ENCODE measurements at regions not wholly inside any gene's neighbourhood (a gene's known extent, or its start where the extent isn't known, plus 50 kb on each side); places are given as distances from the start of the nearest gene placed in this dataset.
"Not testable (repeated sequence)": the region's sequence is repeated elsewhere in the genome, so short reads cannot be mapped to it uniquely, and the experiment has no call there.

GRCh38 chr2:40584432-40584831 is 132.5 kb upstream of the SLC8A1 start:
- no peak for DNase-seq

- no peak for DNase-seq
These were observed 139.9 kb upstream of the SLC8A1 start for GRCh38 chr2:40591774-40592173.

DNA sequence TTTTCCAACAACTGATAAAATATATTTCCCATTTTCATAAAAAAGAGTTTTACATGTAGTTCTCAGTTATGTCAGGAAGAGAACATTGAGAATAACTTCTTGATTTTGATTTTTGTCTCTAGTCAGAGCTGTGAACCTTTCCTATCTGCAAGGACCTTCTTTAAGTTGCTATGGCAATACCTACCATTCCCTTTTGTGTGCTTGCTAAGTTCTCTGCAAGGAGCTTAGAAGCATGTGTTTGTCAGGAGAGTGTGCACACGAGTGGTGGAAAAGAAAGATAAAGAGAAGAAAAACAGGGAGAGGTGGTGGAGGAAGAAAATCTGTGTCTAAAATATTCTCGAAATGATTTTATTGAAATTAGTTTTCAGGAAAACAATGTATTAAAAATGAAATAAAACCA is 140.3 kb upstream of the SLC8A1 start:
- DNase-seq = no peak

- DNase-seq = no peak
These were observed 155.0 kb upstream of the SLC8A1 start for GRCh38 chr2:40606862-40607261.

- no peak for DNase-seq
These were observed 159.3 kb upstream of the SLC8A1 start for GRCh38 chr2:40611196-40611595.

DNA sequence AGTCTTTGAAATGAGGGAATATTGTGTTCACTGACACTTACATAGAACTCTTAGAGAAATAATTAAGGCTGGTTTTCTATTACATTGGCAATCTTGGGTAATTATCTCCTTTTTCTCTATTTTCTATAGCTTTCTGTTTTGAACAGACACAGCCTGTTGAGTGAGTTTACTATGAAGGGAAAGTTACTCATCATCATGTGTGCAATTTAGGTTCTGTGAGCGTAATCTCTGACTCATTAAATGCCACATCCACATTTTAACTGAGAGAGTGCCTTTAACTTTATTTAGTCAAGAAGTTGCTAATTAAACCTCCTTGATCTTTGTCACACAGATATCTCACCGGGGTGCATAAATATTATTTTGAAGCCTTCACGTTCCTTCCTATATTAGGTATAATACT is 174.0 kb upstream of the SLC8A1 start:
- no peak for DNase-seq

DNA sequence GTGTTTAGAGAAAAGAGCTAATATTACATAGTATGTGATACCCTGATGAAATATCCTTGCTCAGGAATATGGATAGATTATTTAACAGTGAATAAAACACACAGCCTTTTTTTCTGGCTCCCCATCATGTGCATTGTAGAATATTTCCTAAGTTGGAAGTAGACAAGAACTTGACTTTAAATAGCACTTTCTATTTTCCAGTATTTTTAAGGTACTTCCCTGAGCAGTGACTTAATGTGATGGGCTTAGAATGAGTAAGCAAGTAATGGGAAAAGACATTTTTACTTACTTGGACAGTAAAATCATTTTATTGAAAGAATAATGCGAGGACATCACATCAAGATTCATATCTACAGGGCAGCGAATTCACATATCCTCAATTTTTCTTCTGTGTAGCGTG is 176.7 kb upstream of the SLC8A1 start:
- no peak for DNase-seq

- no peak for DNase-seq
These were observed 178.0 kb upstream of the SLC8A1 start for GRCh38 chr2:40629768-40630434.

DNA sequence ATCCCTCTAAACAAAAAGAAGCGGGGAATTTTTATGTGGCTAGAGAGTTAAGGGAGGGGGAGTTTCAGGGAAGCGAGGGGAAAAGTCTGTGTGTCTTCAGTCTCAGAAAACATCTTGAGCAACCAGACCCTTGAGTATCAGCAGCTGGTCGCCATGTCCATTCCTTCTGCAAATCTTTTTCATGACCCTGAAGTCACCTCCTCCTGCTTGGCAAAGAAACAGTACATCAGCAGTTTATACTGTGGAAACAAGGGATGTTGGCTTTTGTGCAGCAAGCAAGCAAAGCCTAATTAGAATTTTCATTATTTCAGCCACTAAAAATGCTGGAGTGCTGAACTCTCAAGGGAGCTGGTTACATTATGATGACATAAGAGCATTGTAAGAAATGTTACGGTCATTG is 187.4 kb upstream of the SLC8A1 start:
- DNase-seq = no peak

DNA sequence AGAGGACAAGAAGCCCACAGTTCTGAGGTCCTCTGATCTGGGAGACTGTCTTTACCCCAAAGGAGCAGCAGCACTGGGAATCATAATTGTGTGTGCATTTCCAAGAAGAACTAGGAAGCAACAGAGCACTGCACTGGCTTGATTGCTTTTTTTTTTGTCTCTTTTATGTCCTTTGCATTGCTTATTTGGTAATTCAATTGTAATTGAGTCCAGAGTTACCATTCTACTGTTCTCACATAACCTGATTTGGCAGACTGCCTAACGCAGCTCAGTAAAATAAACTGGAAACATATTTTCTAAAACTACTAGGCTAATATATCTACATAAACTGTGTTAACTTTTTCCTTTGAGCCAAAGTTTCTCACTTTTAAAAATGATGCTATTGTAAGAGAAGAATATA is 190.3 kb upstream of the SLC8A1 start:
- no peak for DNase-seq

GRCh38 chr2:40642726-40643125 is 190.8 kb upstream of the SLC8A1 start:
- DNase-seq = no peak

DNA sequence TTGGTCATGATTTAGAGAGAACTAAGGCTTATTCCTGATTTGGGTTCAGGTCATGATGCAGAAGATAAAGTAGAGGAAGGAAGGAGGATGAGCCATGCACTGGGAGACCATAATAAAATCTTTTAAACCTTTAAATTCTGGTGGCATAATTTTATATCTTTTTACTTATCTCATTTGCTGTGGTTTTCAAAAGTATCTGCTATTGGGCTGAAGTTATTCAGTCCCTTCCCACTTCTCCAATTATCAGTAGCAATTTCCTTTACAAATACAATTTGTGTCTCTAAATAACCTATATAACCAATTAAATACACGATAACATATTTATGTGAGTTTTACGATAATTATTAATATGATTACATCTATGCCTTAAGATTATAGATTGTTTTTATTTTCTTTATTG is 194.8 kb upstream of the SLC8A1 start:
- no peak for DNase-seq

- DNase-seq = no peak
These were observed 200.3 kb upstream of the SLC8A1 start for GRCh38 chr2:40652155-40652554.

DNA sequence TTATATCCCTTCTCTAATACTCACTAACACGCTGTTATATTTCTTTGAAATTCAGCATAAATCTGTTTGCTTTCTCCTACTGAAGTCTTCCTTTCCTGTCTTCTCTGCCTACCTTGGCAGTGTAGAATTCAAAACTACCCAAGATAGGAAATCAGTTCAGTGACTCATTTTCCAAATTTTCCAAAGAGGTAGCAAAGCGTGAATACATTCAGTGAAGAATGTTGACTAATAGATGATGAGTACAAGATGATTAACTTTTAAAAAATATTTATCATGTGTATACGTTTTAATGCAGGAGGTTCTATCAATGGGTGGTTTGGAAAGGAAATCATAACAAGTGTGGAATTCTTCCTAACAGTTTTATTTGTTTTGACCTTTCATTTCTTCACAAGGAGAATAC is 201.9 kb upstream of the SLC8A1 start:
- no peak for DNase-seq

- DNase-seq = no peak
These were observed 202.5 kb upstream of the SLC8A1 start for GRCh38 chr2:40654346-40654745.

DNA sequence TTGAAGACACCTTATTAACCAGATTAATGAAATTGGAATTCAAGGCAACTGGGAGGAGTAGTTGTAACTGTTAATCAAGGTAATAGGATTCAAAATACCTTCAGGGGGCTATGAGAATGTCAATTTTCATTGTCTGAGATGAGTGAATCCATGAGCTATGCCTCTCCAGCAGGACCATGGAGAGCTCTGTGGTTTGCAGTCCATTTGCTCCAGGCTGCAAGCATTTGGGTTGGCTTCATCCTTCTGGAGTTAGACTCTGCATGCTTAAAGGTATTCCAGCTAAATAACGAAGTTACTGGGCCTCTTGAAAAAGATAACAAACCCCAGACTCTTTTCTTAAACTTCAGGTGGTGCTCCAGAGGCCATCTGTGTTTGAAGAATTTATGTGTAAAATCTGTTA is 207.1 kb upstream of the SLC8A1 start:
- no peak for DNase-seq

DNA sequence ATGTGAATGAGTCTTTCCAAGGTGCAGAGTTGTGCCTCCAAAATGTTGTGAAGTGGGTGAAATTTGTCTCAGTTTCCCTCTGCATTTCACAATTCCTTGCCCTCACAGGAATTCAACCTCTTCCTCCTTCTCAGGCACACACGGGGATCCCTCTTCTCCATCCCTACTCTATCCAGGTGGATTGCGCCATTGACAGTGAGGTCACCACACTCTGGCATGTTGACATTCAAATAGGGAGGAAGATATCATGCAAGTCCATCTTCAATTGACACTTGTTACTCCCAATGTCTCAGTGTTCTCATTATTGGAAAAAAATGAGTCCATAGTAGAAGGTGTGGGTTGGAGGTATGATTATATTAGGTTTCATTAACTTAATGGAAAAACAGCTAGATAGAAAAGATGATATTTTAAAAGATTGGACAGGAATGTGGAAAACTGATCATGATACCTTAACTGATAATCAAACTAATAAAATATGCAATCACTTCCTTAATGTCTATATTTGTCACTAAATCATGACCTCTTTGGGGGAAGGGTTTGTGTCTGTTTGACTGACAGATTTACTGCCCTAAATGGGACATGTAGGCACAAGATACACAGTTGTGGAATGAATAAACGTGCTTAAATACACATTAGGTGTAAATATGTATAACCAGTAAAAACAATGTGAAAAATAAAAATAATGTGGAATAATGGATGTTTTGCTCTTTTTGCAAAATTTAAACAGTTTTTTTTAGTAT is 213.8 kb upstream of the SLC8A1 start:
- no peak for DNase-seq

DNA sequence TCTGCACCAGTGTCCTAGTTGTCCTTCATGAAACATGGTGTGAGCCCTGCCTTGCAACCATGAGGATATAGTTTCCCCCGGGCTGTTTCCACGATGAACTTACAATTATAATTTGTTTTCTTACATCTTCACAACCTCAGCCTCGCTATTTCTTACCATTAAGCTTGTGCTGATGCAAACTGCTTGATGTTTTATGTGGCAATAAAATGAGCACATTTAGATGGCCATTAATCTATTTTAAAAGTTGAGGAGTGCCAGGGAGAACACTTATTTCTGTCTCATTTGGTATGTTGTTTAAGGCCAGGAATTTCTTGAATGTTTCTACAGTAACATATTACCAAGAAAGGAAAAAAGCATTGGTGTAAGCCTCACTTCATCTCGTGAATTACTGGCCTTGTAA is 214.5 kb upstream of the SLC8A1 start:
- no peak for DNase-seq

GRCh38 chr2:40668425-40668824 is 216.5 kb upstream of the SLC8A1 start:
- no peak for DNase-seq

DNA sequence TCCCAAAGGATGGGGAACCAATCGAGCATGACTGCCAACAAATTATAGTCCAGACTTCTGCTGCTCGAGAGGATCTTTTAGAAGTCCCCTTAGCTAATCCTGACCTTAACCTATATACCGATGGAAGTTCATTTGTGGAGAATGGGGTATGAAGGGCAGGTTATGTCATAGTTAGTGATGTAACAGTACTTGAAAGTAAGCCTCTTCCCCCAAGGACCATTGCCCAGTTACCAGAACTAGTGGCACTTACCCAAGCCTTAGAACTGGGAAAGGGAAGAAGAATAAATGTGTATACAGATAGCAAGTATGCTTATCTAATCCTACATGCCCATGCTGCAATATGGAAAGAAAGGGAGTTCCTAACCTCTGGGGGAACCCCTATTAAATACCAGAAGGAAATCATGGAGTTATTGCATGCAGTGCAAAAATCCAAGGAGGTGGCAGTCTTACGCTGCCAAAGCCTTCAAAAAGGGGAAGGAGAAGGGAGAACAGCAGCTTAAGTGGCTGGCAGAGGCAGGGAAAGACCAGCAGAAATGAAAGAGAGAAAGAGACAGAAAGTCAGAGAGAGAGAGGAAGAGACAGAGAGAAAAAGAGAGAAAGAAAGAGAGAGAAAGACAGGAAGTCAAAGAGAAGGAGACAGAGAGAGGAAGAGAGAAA is 224.4 kb upstream of the SLC8A1 start:
- not testable (repeated sequence) for DNase-seq

- DNase-seq = no peak
These were observed 228.7 kb upstream of the SLC8A1 start for GRCh38 chr2:40680547-40680946.

GRCh38 chr2:40690036-40690435 is 238.1 kb upstream of the SLC8A1 start:
- DNase-seq = no peak

GRCh38 chr2:40690525-40690924 is 238.6 kb upstream of the SLC8A1 start:
- DNase-seq = no peak

DNA sequence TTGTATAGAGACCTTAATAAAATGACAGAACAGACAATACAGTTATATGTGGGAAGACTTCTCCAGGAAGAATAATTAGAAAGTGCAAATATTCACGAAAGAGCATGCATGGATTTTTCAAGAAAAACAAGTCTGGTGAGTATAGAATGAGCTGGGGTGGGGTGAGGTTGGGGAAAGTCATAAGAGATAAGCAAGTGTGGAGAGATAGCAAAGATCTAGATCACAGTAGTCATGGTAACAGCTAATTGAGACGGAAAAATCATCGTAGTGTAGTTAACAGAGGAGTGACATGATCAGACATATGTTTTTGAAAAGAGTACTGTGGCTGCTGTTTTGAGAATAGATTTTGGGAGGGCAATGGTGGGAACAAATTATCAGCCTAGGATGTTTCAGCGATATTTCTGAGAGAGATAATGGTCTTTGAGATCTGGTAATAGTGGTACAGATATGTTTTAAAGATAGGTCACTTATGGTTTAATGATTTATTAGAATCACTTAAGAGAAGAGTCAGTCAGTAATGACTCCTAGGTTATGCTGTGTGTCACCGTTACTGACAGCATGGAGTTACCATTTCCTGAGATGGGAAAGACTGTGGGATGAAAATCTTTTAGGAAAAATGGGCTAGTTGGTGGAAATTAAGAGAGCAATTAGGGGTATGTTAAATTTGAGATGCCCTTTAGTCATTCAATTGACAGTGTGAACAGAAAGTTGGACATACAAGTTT is 248.5 kb upstream of the SLC8A1 start:
- no peak for DNase-seq
